Sigmoid colon (tissue), 3 donors: ENCODE measurements at regions not wholly inside any gene's neighbourhood (a gene's known extent, or its start where the extent isn't known, plus 50 kb on each side); places are given as distances from the start of the nearest gene placed in this dataset.

Source experiments
- POLR2A ChIP-seq, 2 donors: fragments of 450-650 bp; IDR thresholded peaks; one replicate each; pipeline ENCODE4 v1.6.1; 2016; ENCODE audit warnings: antibody characterized with exemption in 2 of 2, mild to moderate bottlenecking in 2 of 2, moderate library complexity in 2 of 2
- TF ChIP-seq, protein P1 (sequence below), 4 experiments: fragments of 450-650 bp in 3 of 4; fragments of 200-600 bp in 1 of 4; IDR thresholded peaks; one replicate each; pipeline ENCODE4 v1.5.1; 2016 to 2019; ENCODE audit warnings: antibody characterized with exemption in 4 of 4, mild to moderate bottlenecking in 3 of 4, moderate library complexity in 2 of 4

DNA sequence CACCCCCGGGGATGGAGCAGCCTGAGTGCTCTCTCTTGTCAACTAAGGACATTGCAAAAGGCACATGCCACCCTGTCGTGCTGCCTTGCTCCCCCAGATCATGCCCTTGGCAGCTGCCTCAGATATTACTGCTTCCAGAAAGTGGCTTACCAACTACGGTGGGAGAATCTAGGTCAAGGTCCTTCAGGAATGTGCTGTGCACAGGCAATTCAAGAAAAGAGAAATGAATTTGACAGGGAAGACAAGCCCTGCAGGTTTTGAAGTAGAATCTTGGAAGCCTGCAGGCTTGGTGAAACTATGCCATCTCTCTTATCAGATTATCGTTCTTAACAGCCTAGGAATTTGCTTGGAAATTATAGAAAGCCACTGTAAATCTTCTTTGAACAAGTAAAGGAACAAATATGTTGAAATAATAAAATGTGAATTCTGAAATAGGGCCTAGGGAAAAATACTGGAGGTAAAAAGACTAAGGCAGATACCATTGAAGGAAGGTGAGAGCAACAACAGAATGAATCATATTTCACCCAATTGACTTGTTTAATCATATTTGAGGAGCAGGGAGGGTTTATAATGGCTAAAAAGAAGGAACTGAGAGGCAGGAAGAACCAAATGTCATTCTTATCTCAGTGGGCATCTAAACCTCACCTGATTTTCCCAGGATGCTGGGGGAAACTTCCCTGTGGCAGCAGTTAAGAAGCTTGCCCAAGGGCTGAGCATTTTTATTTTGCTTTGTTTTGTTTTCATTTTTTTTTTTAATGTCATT lies 94.0 kb upstream of the GLS start:
- TF ChIP-seq, protein P1, sequence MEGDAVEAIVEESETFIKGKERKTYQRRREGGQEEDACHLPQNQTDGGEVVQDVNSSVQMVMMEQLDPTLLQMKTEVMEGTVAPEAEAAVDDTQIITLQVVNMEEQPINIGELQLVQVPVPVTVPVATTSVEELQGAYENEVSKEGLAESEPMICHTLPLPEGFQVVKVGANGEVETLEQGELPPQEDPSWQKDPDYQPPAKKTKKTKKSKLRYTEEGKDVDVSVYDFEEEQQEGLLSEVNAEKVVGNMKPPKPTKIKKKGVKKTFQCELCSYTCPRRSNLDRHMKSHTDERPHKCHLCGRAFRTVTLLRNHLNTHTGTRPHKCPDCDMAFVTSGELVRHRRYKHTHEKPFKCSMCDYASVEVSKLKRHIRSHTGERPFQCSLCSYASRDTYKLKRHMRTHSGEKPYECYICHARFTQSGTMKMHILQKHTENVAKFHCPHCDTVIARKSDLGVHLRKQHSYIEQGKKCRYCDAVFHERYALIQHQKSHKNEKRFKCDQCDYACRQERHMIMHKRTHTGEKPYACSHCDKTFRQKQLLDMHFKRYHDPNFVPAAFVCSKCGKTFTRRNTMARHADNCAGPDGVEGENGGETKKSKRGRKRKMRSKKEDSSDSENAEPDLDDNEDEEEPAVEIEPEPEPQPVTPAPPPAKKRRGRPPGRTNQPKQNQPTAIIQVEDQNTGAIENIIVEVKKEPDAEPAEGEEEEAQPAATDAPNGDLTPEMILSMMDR (IDR thresholded peaks at IDR 0.05) = no peak
- TF ChIP-seq POLR2A (IDR thresholded peaks at IDR 0.05) = no peak
